NCI-H82 treated with DMSO at 0.1 percent for 48 hours (cell line): ENCODE measurements at regions not wholly inside any gene's neighbourhood (a gene's known extent, or its start where the extent isn't known, plus 50 kb on each side); places are given as distances from the start of the nearest gene placed in this dataset.
"Not testable (repeated sequence)": the region's sequence is repeated elsewhere in the genome, so short reads cannot be mapped to it uniquely, and the experiment has no call there.

Experiments
- DNase-seq: peaks from one replicate; lab custom pipeline; 2025; ENCODE audit not compliant: unreplicated experiment; lab: John Stamatoyannopoulos, UW

- no peak for DNase-seq
Observed at GRCh38 chr11:44387825-44388224, 77.9 kb upstream of the ALX4 start.

GRCh38 chr11:44388828-44389657, 79.1 kb upstream of the ALX4 start:
- DNase-seq, result no peak

- no peak for DNase-seq
Observed at GRCh38 chr11:44389963-44390605, 80.1 kb upstream of the ALX4 start.

GRCh38 chr11:44391004-44391403, 81.1 kb upstream of the ALX4 start:
- DNase-seq, result not testable (repeated sequence)

GRCh38 chr11:44396746-44397145, 86.8 kb upstream of the ALX4 start:
- DNase-seq, result not testable (repeated sequence)

- no peak for DNase-seq
Observed at GRCh38 chr11:44397586-44398178, 87.7 kb upstream of the ALX4 start.

- no peak for DNase-seq
Observed at GRCh38 chr11:44398266-44399030, 88.5 kb upstream of the ALX4 start.

- no peak for DNase-seq
Observed at GRCh38 chr11:44399968-44400367, 90.0 kb upstream of the ALX4 start.

- DNase-seq, result no peak
Observed at GRCh38 chr11:44400431-44400830, 90.5 kb upstream of the ALX4 start.

GRCh38 chr11:44402466-44403075, 92.6 kb upstream of the ALX4 start:
- DNase-seq, result no peak

GRCh38 chr11:44403176-44403575, 93.2 kb upstream of the ALX4 start:
- no peak for DNase-seq

GRCh38 chr11:44403587-44404273, 93.8 kb upstream of the ALX4 start:
- no peak for DNase-seq

- DNase-seq, result no peak
Observed at GRCh38 chr11:44404301-44404700, 94.4 kb upstream of the ALX4 start.

- no peak for DNase-seq
Observed at GRCh38 chr11:44404736-44405395, 94.9 kb upstream of the ALX4 start.

- no peak for DNase-seq
Observed at GRCh38 chr11:44407211-44407996, 97.5 kb upstream of the ALX4 start.

GRCh38 chr11:44408141-44408540, 98.2 kb upstream of the ALX4 start:
- no peak for DNase-seq

- DNase-seq, result no peak
Observed at GRCh38 chr11:44408711-44409470, 99.0 kb upstream of the ALX4 start.

- no peak for DNase-seq
Observed at GRCh38 chr11:44409558-44410236, 99.8 kb upstream of the ALX4 start.
